Erythroblast (primary cell): ENCODE measurements at regions not wholly inside any gene's neighbourhood (a gene's known extent, or its start where the extent isn't known, plus 50 kb on each side); places are given as distances from the start of the nearest gene placed in this dataset.

ENCODE experiments used
- GATA1 ChIP-seq: IDR thresholded peaks from 2 replicates; pipeline ENCODE4 v1.6.1; 2011; ENCODE audit warnings: low read depth, mild to moderate bottlenecking, control low read depth, low read length, moderate library complexity
- POLR2A ChIP-seq: IDR thresholded peaks from 2 replicates; pipeline ENCODE4 v1.6.1; 2011; ENCODE audit warnings: mild to moderate bottlenecking, low read length

- no peak for TF ChIP-seq POLR2A
- TF ChIP-seq GATA1 = no peak
These were observed 448.1 kb downstream of the ADAMTS20 start for GRCh38 chr12:43103866-43104265.
